ENCODE measurements at regions not wholly inside any gene's neighbourhood (a gene's known extent, or its start where the extent isn't known, plus 50 kb on each side); places are given as distances from the start of the nearest gene placed in this dataset.
A peak's percentile ranks its signal among the peaks of the same experiment; 100 is the strongest.

- ATAC-seq = no peak
- Mint-ChIP-seq H3K27ac (0 out of 2 replicates have a peak overlapping the region, but pooled peaks have one; percentile 36), H3K27me3 (ENCODE audit: insufficient read depth, low read depth, poor library complexity) (peaks cover 4% of the 10 kb centered on the region), H3K4me1 (peaks cover 29% of the 10 kb centered on the region), H3K36me3 (ENCODE audit: low read depth) (no peaks in the 10 kb centered on the region), H3K9me3 (no peaks in the 10 kb centered on the region), H3K4me3 (no peak overlapping the region)
- no peak for DNase-seq (ENCODE audit: low spot score)
- H3K4me1 ChIP-seq (ENCODE audit: insufficient read depth) = no peaks in the 10 kb centered on the region
- TF ChIP-seq EZH2phosphoT487 (IDR thresholded peaks at IDR 0.05; ENCODE audit: unreplicated experiment) (no peak), EZH2 (IDR thresholded peaks at IDR 0.05; ENCODE audit: low read depth, unreplicated experiment) (no peak), STAT1 (IDR thresholded peaks at IDR 0.05; ENCODE audit: unreplicated experiment) (no peak), ETS1 (IDR thresholded peaks at IDR 0.05) (no peak), JUNB (IDR thresholded peaks at IDR 0.05; ENCODE audit: unreplicated experiment) (no peak), CREB1 (CRISPR knock-in tag; IDR thresholded peaks at IDR 0.05; ENCODE audit: low read depth) (no peak), NANOG (IDR thresholded peaks at IDR 0.05; ENCODE audit: borderline replicate concordance) (no peak)
- TF ChIP-seq, protein P1, sequence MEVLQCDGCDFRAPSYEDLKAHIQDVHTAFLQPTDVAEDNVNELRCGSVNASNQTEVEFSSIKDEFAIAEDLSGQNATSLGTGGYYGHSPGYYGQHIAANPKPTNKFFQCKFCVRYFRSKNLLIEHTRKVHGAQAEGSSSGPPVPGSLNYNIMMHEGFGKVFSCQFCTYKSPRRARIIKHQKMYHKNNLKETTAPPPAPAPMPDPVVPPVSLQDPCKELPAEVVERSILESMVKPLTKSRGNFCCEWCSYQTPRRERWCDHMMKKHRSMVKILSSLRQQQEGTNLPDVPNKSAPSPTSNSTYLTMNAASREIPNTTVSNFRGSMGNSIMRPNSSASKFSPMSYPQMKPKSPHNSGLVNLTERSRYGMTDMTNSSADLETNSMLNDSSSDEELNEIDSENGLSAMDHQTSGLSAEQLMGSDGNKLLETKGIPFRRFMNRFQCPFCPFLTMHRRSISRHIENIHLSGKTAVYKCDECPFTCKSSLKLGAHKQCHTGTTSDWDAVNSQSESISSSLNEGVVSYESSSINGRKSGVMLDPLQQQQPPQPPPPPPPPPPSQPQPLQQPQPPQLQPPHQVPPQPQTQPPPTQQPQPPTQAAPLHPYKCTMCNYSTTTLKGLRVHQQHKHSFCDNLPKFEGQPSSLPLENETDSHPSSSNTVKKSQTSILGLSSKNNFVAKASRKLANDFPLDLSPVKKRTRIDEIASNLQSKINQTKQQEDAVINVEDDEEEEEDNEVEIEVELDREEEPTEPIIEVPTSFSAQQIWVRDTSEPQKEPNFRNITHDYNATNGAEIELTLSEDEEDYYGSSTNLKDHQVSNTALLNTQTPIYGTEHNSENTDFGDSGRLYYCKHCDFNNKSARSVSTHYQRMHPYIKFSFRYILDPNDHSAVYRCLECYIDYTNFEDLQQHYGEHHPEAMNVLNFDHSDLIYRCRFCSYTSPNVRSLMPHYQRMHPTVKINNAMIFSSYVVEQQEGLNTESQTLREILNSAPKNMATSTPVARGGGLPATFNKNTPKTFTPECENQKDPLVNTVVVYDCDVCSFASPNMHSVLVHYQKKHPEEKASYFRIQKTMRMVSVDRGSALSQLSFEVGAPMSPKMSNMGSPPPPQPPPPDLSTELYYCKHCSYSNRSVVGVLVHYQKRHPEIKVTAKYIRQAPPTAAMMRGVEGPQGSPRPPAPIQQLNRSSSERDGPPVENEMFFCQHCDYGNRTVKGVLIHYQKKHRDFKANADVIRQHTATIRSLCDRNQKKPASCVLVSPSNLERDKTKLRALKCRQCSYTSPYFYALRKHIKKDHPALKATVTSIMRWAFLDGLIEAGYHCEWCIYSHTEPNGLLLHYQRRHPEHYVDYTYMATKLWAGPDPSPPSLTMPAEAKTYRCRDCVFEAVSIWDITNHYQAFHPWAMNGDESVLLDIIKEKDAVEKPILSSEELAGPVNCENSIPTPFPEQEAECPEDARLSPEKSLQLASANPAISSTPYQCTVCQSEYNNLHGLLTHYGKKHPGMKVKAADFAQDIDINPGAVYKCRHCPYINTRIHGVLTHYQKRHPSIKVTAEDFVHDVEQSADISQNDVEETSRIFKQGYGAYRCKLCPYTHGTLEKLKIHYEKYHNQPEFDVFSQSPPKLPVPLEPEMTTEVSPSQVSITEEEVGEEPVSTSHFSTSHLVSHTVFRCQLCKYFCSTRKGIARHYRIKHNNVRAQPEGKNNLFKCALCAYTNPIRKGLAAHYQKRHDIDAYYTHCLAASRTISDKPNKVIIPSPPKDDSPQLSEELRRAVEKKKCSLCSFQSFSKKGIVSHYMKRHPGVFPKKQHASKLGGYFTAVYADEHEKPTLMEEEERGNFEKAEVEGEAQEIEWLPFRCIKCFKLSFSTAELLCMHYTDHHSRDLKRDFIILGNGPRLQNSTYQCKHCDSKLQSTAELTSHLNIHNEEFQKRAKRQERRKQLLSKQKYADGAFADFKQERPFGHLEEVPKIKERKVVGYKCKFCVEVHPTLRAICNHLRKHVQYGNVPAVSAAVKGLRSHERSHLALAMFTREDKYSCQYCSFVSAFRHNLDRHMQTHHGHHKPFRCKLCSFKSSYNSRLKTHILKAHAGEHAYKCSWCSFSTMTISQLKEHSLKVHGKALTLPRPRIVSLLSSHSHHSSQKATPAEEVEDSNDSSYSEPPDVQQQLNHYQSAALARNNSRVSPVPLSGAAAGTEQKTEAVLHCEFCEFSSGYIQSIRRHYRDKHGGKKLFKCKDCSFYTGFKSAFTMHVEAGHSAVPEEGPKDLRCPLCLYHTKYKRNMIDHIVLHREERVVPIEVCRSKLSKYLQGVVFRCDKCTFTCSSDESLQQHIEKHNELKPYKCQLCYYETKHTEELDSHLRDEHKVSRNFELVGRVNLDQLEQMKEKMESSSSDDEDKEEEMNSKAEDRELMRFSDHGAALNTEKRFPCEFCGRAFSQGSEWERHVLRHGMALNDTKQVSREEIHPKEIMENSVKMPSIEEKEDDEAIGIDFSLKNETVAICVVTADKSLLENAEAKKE (CRISPR knock-in tag; IDR thresholded peaks at IDR 0.05) = no peak
- no peaks in the 10 kb centered on the region for H3F3A ChIP-seq (replicated peaks; ENCODE audit: low read depth)
- no peak overlapping the region for H3K4me2 ChIP-seq
- no peaks in the 10 kb centered on the region for H3K9me2 ChIP-seq (ENCODE audit: insufficient read depth)
- H3K4me3 ChIP-seq = no peak overlapping the region
- no peaks in the 10 kb centered on the region for H4K20me1 ChIP-seq (replicated peaks; ENCODE audit: insufficient read depth)
- no peaks in the 10 kb centered on the region for H3K27me3 ChIP-seq (ENCODE audit: insufficient read depth)
- H3K79me2 ChIP-seq (replicated peaks; ENCODE audit: insufficient read depth) = no peaks in the 10 kb centered on the region
- no peaks in the 10 kb centered on the region; the same call in 1 of the 2 replicates for H3K36me3 ChIP-seq (ENCODE audit: insufficient read depth)
- H2AFZ ChIP-seq = no peak overlapping the region
- no peak overlapping the region for H3K27ac ChIP-seq (ENCODE audit: low read depth)
These were observed 549.5 kb upstream of the EEF2KMT start for GRCh38 chr16:5647051-5647450.
